ENCODE measurements at regions not wholly inside any gene's neighbourhood (a gene's known extent, or its start where the extent isn't known, plus 50 kb on each side); places are given as distances from the start of the nearest gene placed in this dataset.

DNA sequence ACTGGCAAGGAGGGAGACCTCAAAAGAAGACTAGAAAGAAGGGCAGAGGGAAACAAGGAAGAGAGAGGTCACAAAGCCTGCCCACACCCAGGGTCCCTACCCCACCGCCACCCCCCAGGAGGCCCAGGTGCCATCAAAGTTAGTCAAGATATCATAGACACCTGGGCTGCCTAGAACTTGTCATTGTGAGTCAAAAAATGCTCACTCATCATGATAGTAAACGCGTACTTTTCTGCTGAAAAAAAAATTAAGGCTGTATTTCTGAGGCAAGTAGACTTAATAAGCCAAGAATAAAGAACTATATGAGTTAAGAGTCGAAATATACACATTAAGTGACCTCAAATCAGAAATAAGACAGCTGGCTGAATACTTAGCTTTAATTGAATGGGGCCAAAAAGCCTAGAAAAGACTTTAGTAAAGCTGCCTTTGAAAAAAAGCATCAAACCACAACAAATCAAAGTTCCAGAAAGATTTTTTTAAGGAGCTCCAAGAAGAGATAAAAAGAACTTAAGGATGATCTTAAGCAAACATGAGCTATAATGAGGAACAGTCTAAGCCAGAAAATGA, 415.5 kb upstream of the PPP2R3A start:
- no peak for DNase-seq
- Histone ChIP-seq H3K4me3 (no peak overlapping the region), H3K9me3 (no peaks in the 10 kb centered on the region), H3K27me3 (no peaks in the 10 kb centered on the region), H3K27ac (no peak overlapping the region), H3K4me1 (no peaks in the 10 kb centered on the region), H3K36me3 (no peaks in the 10 kb centered on the region)
- intact Hi-C loops (cut with DNase I; ENCODE audit: low total_unique reads) (no loop called here), in situ Hi-C loops (cut with MboI; ENCODE audit: low pct_ligation_motif_present in 1 of 4, low pct_unique_long_range_greater_than_20kb in 1 of 4, low sequenced_read_pairs in 3 of 4) (no loop called here)
- 70 to 75% methylated on average over 4 of the region's 4 CpGs for WGBS, 2 donors (ENCODE audit: low coverage in 1 of 2)
- TF ChIP-seq, protein P1, sequence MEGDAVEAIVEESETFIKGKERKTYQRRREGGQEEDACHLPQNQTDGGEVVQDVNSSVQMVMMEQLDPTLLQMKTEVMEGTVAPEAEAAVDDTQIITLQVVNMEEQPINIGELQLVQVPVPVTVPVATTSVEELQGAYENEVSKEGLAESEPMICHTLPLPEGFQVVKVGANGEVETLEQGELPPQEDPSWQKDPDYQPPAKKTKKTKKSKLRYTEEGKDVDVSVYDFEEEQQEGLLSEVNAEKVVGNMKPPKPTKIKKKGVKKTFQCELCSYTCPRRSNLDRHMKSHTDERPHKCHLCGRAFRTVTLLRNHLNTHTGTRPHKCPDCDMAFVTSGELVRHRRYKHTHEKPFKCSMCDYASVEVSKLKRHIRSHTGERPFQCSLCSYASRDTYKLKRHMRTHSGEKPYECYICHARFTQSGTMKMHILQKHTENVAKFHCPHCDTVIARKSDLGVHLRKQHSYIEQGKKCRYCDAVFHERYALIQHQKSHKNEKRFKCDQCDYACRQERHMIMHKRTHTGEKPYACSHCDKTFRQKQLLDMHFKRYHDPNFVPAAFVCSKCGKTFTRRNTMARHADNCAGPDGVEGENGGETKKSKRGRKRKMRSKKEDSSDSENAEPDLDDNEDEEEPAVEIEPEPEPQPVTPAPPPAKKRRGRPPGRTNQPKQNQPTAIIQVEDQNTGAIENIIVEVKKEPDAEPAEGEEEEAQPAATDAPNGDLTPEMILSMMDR (IDR thresholded peaks at IDR 0.05), result no peak
- TF ChIP-seq POLR2A (IDR thresholded peaks at IDR 0.05) (no peak), POLR2AphosphoS5 (IDR thresholded peaks at IDR 0.05) (no peak), EP300 (IDR thresholded peaks at IDR 0.05; ENCODE audit: low read depth) (no peak)

DNA sequence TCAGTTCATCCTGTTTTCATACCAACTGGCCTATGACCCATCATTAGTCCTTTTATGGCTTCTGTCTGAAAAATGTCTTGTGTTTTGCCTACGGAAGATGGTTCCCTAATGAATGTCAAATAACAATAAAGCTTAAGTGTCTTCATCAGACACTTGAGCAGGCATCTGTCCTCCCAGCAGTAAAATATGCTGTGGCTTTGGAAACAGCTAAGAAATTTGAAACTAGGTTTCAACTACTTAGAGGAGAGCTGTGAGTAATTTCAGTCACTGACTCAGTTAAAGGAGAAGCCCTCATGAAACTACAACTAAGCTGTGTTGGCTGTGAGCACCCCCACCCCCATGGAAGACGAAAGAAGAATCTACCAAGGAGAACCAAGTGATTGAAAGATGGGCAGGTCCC, 409.4 kb upstream of the PPP2R3A start:
- Histone ChIP-seq H3K27ac (no peak overlapping the region), H3K27me3 (no peaks in the 10 kb centered on the region), H3K4me1 (no peaks in the 10 kb centered on the region), H3K4me3 (no peak overlapping the region), H3K36me3 (no peaks in the 10 kb centered on the region), H3K9me3 (no peaks in the 10 kb centered on the region)
- intact Hi-C loops (cut with DNase I; ENCODE audit: low total_unique reads) (no loop called here), in situ Hi-C loops (cut with MboI; ENCODE audit: low pct_ligation_motif_present in 1 of 4, low pct_unique_long_range_greater_than_20kb in 1 of 4, low sequenced_read_pairs in 3 of 4) (no loop called here)
- 67 to 73% methylated on average over 1 to 2 of the region's 2 CpGs for WGBS, 2 donors (ENCODE audit: low coverage in 1 of 2)
- DNase-seq, result no peak
- TF ChIP-seq, protein P1 (IDR thresholded peaks at IDR 0.05), result no peak
- TF ChIP-seq EP300 (IDR thresholded peaks at IDR 0.05; ENCODE audit: low read depth) (no peak), POLR2AphosphoS5 (IDR thresholded peaks at IDR 0.05) (no peak), POLR2A (IDR thresholded peaks at IDR 0.05) (no peak)

DNA sequence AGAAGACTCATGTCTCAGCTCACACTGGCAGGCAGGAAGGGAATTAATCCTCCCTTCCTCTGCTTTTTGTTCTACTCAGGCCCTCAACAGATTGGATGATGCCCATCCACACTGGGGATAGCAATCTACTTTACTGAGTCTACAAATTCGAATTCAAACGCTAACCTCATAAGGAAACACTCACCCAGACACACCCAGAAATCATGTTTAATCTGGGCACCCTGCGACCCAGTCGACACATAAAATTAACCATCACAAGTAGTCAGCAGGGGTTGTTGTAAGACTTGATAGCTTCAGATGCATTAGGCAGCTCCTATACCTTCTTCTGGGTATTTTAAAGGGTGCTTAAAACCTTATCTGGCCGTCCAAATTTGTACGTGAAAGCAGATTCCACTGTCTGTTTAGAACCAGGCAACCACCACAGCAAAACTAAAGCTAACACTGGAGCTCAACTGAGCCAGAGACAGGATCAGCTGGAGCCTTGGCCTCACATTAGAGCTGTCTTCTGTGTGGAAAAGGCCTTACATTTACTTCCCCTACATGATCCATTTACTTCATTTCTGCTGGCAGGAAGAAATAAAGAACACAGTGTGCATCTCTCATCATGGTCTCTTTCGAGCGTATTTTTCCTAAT, 407.3 kb upstream of the PPP2R3A start:
- no peak for TF ChIP-seq EP300 (IDR thresholded peaks at IDR 0.05; ENCODE audit: low read depth)
- Histone ChIP-seq H3K4me3 (no peak overlapping the region), H3K4me1 (no peaks in the 10 kb centered on the region), H3K27ac (no peak overlapping the region), H3K36me3 (no peaks in the 10 kb centered on the region), H3K27me3 (no peaks in the 10 kb centered on the region), H3K9me3 (no peaks in the 10 kb centered on the region)
- DNase-seq, result no peak
- in situ Hi-C loops (cut with MboI; ENCODE audit: low pct_ligation_motif_present in 1 of 4, low pct_unique_long_range_greater_than_20kb in 1 of 4, low sequenced_read_pairs in 3 of 4) (no loop called here), intact Hi-C loops (cut with DNase I; ENCODE audit: low total_unique reads) (no loop called here)
- WGBS, 2 donors (ENCODE audit: low coverage in 1 of 2), result 61 to 86% methylated on average over 2 to 8 of the region's 8 CpGs

DNA sequence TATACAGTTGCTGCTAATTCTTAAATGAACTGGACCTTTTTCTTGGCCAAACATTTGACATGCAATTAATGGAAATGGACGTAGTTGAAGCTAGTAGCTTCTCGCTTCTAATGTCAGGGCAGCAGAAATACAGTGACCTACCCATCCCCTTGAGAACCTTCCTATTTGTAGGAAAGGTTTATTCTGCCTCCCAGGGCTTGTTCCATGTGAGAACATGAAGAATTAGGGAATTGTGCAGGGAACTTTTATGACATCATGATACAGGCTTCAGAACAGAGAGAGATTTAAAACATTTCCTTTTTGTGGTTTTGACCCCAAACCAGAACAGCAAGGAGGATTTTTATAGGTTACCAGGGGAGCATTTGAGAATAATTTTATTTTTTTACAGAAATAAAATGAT, 406.6 kb upstream of the PPP2R3A start:
- intact Hi-C loops (cut with DNase I; ENCODE audit: low total_unique reads), result no loop called here
- no peak for DNase-seq
- Histone ChIP-seq H3K4me1 (no peaks in the 10 kb centered on the region), H3K4me3 (no peak overlapping the region), H3K9me3 (no peaks in the 10 kb centered on the region), H3K36me3 (no peaks in the 10 kb centered on the region), H3K27ac (no peak overlapping the region), H3K27me3 (no peaks in the 10 kb centered on the region)
- WGBS, 2 donors (ENCODE audit: low coverage in 1 of 2), result 62 to 71% methylated on average over 2 of the region's 2 CpGs
- in situ Hi-C loops (cut with MboI; ENCODE audit: low pct_ligation_motif_present in 1 of 4, low pct_unique_long_range_greater_than_20kb in 1 of 4, low sequenced_read_pairs in 3 of 4), result no loop called here
- TF ChIP-seq POLR2AphosphoS5 (IDR thresholded peaks at IDR 0.05) (no peak), POLR2A (IDR thresholded peaks at IDR 0.05) (no peak), EP300 (IDR thresholded peaks at IDR 0.05; ENCODE audit: low read depth) (no peak)
- TF ChIP-seq, protein P1 (IDR thresholded peaks at IDR 0.05), result no peak

DNA sequence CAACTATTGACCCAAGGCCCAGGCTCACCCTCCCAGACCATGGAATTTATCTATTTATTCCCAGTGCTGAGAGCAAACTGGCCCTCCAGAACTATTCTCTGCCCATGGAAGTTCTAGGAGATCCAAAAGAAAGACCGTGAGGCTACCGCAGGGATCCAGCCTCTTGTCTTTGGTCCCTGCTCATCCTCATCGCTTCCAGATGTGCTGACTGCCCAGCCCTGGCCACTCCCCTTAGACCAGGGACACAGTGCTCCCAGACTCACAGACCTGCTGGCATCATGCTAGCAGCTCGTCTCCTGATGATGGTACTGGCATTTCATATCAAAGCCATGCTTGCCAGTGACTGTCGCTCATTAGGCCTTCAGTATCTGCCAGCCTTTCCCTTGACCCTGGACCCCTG, 405.7 kb upstream of the PPP2R3A start:
- Histone ChIP-seq H3K27me3 (no peaks in the 10 kb centered on the region), H3K9me3 (no peaks in the 10 kb centered on the region), H3K27ac (no peak overlapping the region), H3K4me1 (no peaks in the 10 kb centered on the region), H3K4me3 (no peak overlapping the region), H3K36me3 (no peaks in the 10 kb centered on the region)
- intact Hi-C loops (cut with DNase I; ENCODE audit: low total_unique reads), result no loop called here
- WGBS, 2 donors (ENCODE audit: low coverage in 1 of 2), result 94% methylated on average over 5 of the region's 5 CpGs; no CpG with 5 or more reads in 1 of the 2 donors
- no peak for DNase-seq
- no peak for TF ChIP-seq POLR2AphosphoS5 (IDR thresholded peaks at IDR 0.05)
- TF ChIP-seq, protein P1 (IDR thresholded peaks at IDR 0.05), result no peak
- no peak for TF ChIP-seq EP300 (IDR thresholded peaks at IDR 0.05; ENCODE audit: low read depth)
- no peak for TF ChIP-seq POLR2A (IDR thresholded peaks at IDR 0.05)
- in situ Hi-C loops (cut with MboI; ENCODE audit: low pct_ligation_motif_present in 1 of 4, low pct_unique_long_range_greater_than_20kb in 1 of 4, low sequenced_read_pairs in 3 of 4), result no loop called here
